ENCODE measurements at regions not wholly inside any gene's neighbourhood (a gene's known extent, or its start where the extent isn't known, plus 50 kb on each side); places are given as distances from the start of the nearest gene placed in this dataset.

DNA sequence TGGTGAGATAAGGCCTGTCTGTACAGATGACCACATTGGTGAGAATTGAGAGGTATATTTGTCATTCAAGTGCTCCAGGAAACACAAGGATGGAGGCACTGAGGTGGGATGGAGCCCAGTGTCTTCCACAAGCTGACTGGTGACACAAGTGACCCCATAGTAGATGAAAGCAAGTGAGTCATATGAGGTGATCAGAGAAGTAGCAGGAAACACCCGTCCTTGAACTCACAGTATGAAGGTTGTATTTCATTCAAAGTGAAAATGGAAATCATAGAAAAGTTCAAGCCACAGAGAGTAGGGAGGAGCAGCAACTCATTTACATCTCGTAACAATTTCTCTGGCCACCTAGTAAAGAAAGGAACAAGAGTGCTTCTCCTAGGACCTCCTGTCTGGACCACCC is 609.8 kb downstream of the HS3ST4 start:
- no peak for TF ChIP-seq YY1 (IDR thresholded peaks at IDR 0.05; ENCODE audit: insufficient read depth, insufficient read length)
- no peak for TF ChIP-seq ZNF274 (IDR thresholded peaks at IDR 0.05; ENCODE audit: low read depth, low read length)

All from NT2/D1 (cell line).